ENCODE measurements at regions not wholly inside any gene's neighbourhood (a gene's known extent, or its start where the extent isn't known, plus 50 kb on each side); places are given as distances from the start of the nearest gene placed in this dataset.

DNA sequence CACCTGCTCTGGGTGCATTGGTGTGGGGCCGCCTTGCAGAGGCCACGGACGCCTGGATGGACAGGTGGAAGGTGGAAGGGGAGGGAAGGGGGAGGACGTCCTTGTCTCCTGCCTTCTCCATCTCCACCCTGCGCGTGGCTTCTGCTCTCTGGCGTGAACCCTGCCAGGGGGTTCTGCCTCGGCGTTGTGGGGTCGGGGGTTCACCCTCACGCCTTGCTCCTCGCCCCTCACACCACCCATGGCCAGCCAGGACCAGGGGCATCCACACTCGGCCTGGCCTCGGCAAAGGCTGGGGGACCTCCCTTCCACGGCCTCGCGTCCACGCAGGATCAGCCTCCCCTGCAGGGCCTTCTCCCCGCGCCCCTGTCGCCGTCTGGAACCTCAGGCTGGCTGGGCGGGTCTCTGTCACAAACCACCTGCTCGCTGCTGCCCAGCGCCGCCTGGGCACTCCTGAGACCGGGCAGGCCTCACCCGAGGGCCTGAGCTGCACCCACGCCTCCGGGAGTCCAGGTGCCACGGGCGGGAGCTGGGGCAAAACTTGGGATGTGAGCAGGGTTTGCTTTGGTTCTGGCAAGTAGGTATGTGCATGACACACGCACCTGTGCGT is 655.9 kb downstream of the GALR1 start:
- H3K27ac ChIP-seq (ENCODE audit: low read length) = no peak overlapping the region
- H3K4me1 ChIP-seq (ENCODE audit: control insufficient read depth, insufficient read depth, low read length) = peaks cover under 1% of the 10 kb centered on the region

DNA sequence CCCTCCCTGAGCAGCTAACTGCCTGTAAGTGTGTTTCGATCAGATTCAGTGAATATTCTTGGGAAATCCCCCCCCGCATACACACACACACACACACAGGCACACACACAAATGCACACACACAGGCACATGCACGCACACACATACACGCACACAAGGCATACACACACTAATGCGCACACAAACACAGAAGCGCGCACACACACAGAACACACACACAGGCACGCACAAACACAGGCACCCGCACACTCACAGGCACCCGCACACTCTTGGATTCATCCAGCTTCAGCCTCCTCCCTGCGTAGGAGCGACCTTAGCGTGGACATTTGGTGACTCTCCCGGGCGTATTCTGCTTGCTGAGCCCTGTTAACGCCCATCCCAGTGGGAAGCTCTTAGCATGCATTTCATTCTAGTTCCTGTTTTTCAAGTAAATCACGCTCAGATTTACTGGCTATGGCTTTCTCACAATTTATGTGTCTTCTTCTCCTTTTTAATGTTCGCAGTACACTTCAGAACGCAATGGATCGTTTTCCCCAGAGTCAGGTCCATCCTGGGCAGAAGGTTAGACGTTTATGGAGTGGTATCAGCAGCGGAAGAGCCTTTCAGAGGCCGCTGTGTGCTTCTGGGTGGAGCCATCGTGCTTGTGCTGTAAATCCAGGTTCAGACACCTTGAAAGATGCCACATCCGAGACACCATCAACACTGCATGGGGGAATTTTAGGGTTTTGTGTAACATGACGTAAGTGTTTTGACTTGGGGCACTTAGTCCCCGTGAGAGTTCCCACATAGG is 656.6 kb downstream of the GALR1 start:
- Histone ChIP-seq H3K27ac (ENCODE audit: low read length) (no peak overlapping the region), H3K4me1 (ENCODE audit: control insufficient read depth, insufficient read depth, low read length) (no peaks in the 10 kb centered on the region), H3K9ac (ENCODE audit: low read length in 2 of 2) (no peak overlapping the region), H3K36me3 (ENCODE audit: control insufficient read depth in 2 of 2, insufficient read depth in 2 of 2, low read length in 2 of 2) (no peaks in the 10 kb centered on the region), H3K27me3 (ENCODE audit: control insufficient read depth in 1 of 2, insufficient read depth in 2 of 2, low read length in 2 of 2) (peaks cover 4 to 5% of the 10 kb centered on the region in 2 donors), H3K4me3 (ENCODE audit: low read length in 2 of 2) (no peak overlapping the region), H3K9me3 (ENCODE audit: control insufficient read depth in 2 of 2, low read length in 2 of 2) (no peaks in the 10 kb centered on the region)

More for the DNA sequence above, 655.9 kb downstream of the GALR1 start:
- peaks cover 0 to 4% of the 10 kb centered on the region in 2 donors for H3K27me3 ChIP-seq (ENCODE audit: control insufficient read depth in 1 of 2, insufficient read depth in 2 of 2, low read length in 2 of 2)
- H3K9me3 ChIP-seq (ENCODE audit: control insufficient read depth in 2 of 2, low read length in 2 of 2) = no peaks in the 10 kb centered on the region
- H3K4me3 ChIP-seq (ENCODE audit: low read length in 2 of 2) = no peak overlapping the region
- no peaks in the 10 kb centered on the region for H3K36me3 ChIP-seq (ENCODE audit: control insufficient read depth in 2 of 2, insufficient read depth in 2 of 2, low read length in 2 of 2)
- no peak overlapping the region for H3K9ac ChIP-seq (ENCODE audit: low read length in 2 of 2)

DNA sequence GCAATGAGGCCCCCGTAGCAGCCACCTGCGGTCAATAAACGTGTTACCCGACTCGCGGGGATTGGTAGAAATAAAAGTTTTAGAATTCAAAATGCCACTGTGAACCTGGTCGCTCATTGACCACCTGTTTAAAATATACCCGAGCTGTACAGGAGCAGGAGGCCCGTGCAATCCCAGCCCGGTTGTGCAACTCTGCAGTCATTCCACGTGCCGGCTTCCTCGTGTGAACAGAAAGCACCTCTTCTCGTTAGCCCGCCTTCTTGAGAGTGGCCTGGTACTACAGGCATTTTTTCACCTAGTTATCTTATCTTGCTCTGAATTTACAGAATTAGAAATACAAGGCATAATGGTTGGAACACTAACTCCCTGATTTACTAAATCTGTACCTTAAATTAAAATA is 660.7 kb downstream of the GALR1 start:
- Histone ChIP-seq H3K27me3 (ENCODE audit: control insufficient read depth in 1 of 2, insufficient read depth in 2 of 2, low read length in 2 of 2) (peaks cover 6 to 9% of the 10 kb centered on the region in 2 donors), H3K4me3 (ENCODE audit: low read length in 2 of 2) (no peak overlapping the region), H3K36me3 (ENCODE audit: control insufficient read depth in 2 of 2, insufficient read depth in 2 of 2, low read length in 2 of 2) (no peaks in the 10 kb centered on the region), H3K9me3 (ENCODE audit: control insufficient read depth in 2 of 2, low read length in 2 of 2) (no peaks in the 10 kb centered on the region), H3K9ac (ENCODE audit: low read length in 2 of 2) (no peak overlapping the region), H3K4me1 (ENCODE audit: control insufficient read depth, insufficient read depth, low read length) (no peaks in the 10 kb centered on the region), H3K27ac (ENCODE audit: low read length) (no peak overlapping the region)

DNA sequence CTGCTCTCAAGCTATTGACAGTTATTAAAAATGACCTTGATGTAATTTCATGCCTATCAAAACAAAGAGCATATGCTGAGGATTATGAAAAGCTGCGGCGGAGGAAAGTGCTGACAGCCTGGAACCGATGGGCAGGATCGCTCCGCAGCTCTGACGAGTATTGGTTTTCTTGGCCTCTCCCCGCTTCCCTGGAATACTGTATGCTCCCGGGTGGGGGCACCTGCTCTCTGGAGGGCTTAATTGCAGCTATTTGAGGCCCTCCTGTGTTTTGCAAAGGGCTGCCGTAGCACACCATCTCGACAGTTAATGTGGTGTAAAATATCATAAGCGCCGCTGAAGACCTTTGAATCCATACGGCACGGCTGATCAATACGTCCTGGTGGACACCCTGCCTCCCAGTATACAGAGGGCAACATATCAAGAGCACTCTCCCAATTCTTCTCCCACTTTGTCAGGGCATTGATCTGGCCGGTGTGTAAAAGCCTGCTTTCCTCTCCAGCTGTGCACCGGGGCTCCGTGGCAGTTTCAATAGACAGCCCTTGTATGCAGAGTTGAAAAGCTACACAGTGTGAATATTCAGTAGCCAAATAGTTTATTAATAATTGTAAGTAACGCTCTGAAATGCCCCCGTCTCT is 662.4 kb downstream of the GALR1 start:
- Histone ChIP-seq H3K9ac (ENCODE audit: low read length in 2 of 2) (no peak overlapping the region), H3K36me3 (ENCODE audit: control insufficient read depth in 2 of 2, insufficient read depth in 2 of 2, low read length in 2 of 2) (no peaks in the 10 kb centered on the region), H3K27ac (ENCODE audit: low read length) (no peak overlapping the region), H3K4me1 (ENCODE audit: control insufficient read depth, insufficient read depth, low read length) (no peaks in the 10 kb centered on the region), H3K9me3 (ENCODE audit: control insufficient read depth in 2 of 2, low read length in 2 of 2) (no peaks in the 10 kb centered on the region), H3K27me3 (ENCODE audit: control insufficient read depth in 1 of 2, insufficient read depth in 2 of 2, low read length in 2 of 2) (peaks cover 6% of the 10 kb centered on the region in 2 donors), H3K4me3 (ENCODE audit: low read length in 2 of 2) (no peak overlapping the region)

DNA sequence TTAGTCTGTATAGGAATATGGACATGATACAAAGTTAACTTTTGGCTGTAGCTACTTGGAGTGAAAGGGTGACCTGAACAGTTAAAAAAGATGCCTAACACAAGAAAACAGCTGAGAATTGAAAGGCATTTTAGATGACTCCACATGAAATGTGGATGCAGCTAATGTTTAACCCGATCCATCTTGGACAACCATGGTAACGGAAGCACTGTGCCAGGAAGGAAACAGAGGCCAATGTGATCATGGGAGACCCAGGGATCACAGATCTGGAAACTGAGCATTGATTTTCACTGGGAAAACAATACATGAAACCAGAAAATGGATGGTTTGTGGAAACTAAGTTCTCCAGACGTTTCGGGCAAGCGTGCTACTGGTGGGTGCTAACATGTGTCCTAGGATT is 669.1 kb downstream of the GALR1 start:
- H3K9me3 ChIP-seq (ENCODE audit: control insufficient read depth in 2 of 2, low read length in 2 of 2) = no peaks in the 10 kb centered on the region
- no peaks in the 10 kb centered on the region for H3K4me1 ChIP-seq (ENCODE audit: control insufficient read depth, insufficient read depth, low read length)
- no peaks in the 10 kb centered on the region for H3K36me3 ChIP-seq (ENCODE audit: control insufficient read depth in 2 of 2, insufficient read depth in 2 of 2, low read length in 2 of 2)
- H3K27me3 ChIP-seq (ENCODE audit: control insufficient read depth in 1 of 2, insufficient read depth in 2 of 2, low read length in 2 of 2) = peaks cover 0 to 2% of the 10 kb centered on the region in 2 donors
- H3K27ac ChIP-seq (ENCODE audit: low read length) = no peak overlapping the region
- no peak overlapping the region for H3K4me3 ChIP-seq (ENCODE audit: low read length in 2 of 2)
- no peak overlapping the region for H3K9ac ChIP-seq (ENCODE audit: low read length in 2 of 2)

DNA sequence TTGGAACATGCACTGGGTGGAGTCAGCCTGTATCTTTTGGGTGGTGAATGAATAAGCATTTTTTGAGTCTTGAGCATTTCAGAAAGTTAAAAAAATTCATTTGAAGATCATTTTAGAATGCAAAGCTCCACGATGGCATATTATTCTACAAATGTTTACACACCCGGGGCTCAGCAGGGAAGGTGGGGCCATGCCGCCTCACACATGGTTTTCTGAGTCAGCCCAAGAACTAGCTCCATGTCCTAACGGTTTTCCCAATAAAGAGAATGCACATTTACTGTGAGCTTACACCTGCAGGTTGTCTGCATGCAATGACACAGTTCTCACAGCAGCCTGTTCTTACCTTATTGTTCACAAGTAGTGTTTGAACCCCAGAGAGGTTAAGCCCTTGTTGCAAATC is 670.3 kb downstream of the GALR1 start:
- no peaks in the 10 kb centered on the region for H3K36me3 ChIP-seq (ENCODE audit: control insufficient read depth in 2 of 2, insufficient read depth in 2 of 2, low read length in 2 of 2)
- H3K9ac ChIP-seq (ENCODE audit: low read length in 2 of 2) = no peak overlapping the region
- no peak overlapping the region for H3K4me3 ChIP-seq (ENCODE audit: low read length in 2 of 2)
- H3K4me1 ChIP-seq (ENCODE audit: control insufficient read depth, insufficient read depth, low read length) = no peaks in the 10 kb centered on the region
- no peak overlapping the region for H3K27ac ChIP-seq (ENCODE audit: low read length)
- peaks cover 0 to under 1% of the 10 kb centered on the region in 2 donors for H3K27me3 ChIP-seq (ENCODE audit: control insufficient read depth in 1 of 2, insufficient read depth in 2 of 2, low read length in 2 of 2)
- no peaks in the 10 kb centered on the region for H3K9me3 ChIP-seq (ENCODE audit: control insufficient read depth in 2 of 2, low read length in 2 of 2)

DNA sequence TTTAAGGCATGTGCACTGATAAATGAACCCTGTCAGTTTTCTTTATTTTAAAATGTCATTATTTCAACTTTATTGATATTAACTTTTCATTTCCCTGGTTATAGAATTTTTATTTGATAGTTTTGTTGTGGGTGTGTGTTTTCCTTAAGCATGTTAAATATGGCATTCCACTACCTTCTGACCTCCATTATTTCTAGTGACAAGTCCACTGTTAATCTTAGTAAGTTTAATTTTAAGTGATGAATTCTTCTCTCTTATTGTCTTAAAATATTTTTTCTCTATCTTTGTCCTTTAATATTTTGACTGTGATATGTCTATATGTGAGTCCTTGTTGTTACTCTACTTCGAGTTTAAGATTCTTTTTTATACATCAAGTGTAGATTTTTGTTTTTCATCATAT is 685.7 kb downstream of the GALR1 start:
- H3K4me3 ChIP-seq (ENCODE audit: low read length in 2 of 2) = no peak overlapping the region
- peaks cover 0 to 3% of the 10 kb centered on the region in 2 donors for H3K9me3 ChIP-seq (ENCODE audit: control insufficient read depth in 2 of 2, low read length in 2 of 2)
- H3K36me3 ChIP-seq (ENCODE audit: control insufficient read depth in 2 of 2, insufficient read depth in 2 of 2, low read length in 2 of 2) = no peaks in the 10 kb centered on the region
- no peak overlapping the region for H3K9ac ChIP-seq (ENCODE audit: low read length in 2 of 2)
- H3K27ac ChIP-seq (ENCODE audit: low read length) = no peak overlapping the region
- H3K4me1 ChIP-seq (ENCODE audit: control insufficient read depth, insufficient read depth, low read length) = no peaks in the 10 kb centered on the region
- no peaks in the 10 kb centered on the region for H3K27me3 ChIP-seq (ENCODE audit: control insufficient read depth in 1 of 2, insufficient read depth in 2 of 2, low read length in 2 of 2)

DNA sequence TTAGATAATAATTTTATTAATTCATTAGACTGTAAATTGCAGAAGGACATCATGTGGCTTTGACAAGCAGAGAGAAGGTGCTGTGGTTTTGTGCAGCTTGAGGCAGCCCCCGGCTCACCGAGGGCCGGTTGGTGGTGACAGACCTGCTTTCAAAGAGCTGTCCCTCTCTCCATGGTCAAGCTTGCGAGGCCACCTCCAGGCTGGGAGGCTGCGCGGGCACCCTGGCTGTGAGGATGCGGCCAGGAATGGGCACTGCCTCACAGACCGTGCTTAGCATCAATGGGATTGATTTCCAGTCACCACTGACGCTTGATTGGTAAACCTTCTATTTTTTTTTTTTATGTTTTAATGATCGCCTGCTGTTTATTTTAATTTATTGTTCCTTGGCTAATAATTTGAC is 690.9 kb downstream of the GALR1 start:
- Histone ChIP-seq H3K36me3 (ENCODE audit: control insufficient read depth in 2 of 2, insufficient read depth in 2 of 2, low read length in 2 of 2) (no peaks in the 10 kb centered on the region), H3K4me1 (ENCODE audit: control insufficient read depth, insufficient read depth, low read length) (no peaks in the 10 kb centered on the region), H3K9me3 (ENCODE audit: control insufficient read depth in 2 of 2, low read length in 2 of 2) (peaks cover 0 to 3% of the 10 kb centered on the region in 2 donors), H3K27me3 (ENCODE audit: control insufficient read depth in 1 of 2, insufficient read depth in 2 of 2, low read length in 2 of 2) (no peaks in the 10 kb centered on the region), H3K4me3 (ENCODE audit: low read length in 2 of 2) (no peak overlapping the region), H3K27ac (ENCODE audit: low read length) (no peak overlapping the region), H3K9ac (ENCODE audit: low read length in 2 of 2) (no peak overlapping the region)

DNA sequence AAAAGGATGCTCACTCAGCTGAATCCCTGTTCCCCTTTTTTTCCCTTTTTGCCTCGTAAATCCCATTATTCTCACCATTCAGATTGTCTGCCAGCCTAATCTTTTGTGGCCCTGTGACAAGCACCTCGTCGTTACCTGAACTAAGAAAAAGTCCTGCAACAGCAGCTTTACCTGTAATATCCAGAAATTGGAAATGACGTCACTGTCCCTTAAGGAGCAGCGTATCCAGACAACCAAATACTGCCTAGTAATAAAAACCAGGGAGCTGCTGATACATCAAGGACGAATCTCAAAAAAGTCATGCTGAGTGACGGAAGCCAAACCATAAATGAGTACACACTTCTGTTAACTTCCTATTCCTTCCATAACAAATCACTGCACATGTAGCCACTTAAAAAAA is 694.9 kb downstream of the GALR1 start:
- H3K36me3 ChIP-seq (ENCODE audit: control insufficient read depth in 2 of 2, insufficient read depth in 2 of 2, low read length in 2 of 2) = no peaks in the 10 kb centered on the region
- H3K4me3 ChIP-seq (ENCODE audit: low read length in 2 of 2) = no peak overlapping the region
- no peak overlapping the region for H3K9ac ChIP-seq (ENCODE audit: low read length in 2 of 2)
- H3K9me3 ChIP-seq (ENCODE audit: control insufficient read depth in 2 of 2, low read length in 2 of 2) = no peaks in the 10 kb centered on the region
- no peak overlapping the region for H3K27ac ChIP-seq (ENCODE audit: low read length)
- H3K27me3 ChIP-seq (ENCODE audit: control insufficient read depth in 1 of 2, insufficient read depth in 2 of 2, low read length in 2 of 2) = peaks cover 0 to 2% of the 10 kb centered on the region in 2 donors
- no peaks in the 10 kb centered on the region for H3K4me1 ChIP-seq (ENCODE audit: control insufficient read depth, insufficient read depth, low read length)

DNA sequence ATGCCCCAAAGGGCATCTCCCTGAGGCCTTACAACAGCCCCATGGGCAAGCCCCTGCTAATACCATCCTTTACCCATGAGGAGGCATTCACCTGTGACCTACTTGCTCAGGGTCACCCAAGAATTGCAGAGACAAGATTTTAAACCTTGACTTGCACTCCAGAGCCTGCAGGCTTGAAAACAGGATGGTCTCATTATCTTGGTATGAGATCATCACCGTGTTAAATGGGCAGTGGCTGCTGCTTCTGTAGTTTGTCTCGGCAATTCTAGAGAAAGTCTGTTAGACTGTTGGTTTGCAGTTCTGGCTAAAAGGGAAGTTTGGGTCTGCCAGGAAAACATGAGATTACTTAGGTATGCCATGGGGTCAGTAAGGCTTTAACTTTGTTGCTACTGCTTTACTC is 698.9 kb downstream of the GALR1 start:
- no peak overlapping the region for H3K27ac ChIP-seq (ENCODE audit: low read length)
- no peaks in the 10 kb centered on the region for H3K36me3 ChIP-seq (ENCODE audit: control insufficient read depth in 2 of 2, insufficient read depth in 2 of 2, low read length in 2 of 2)
- H3K9me3 ChIP-seq (ENCODE audit: control insufficient read depth in 2 of 2, low read length in 2 of 2) = no peaks in the 10 kb centered on the region
- peaks cover 0 to 2% of the 10 kb centered on the region in 2 donors for H3K27me3 ChIP-seq (ENCODE audit: control insufficient read depth in 1 of 2, insufficient read depth in 2 of 2, low read length in 2 of 2)
- H3K9ac ChIP-seq (ENCODE audit: low read length in 2 of 2) = no peak overlapping the region
- H3K4me1 ChIP-seq (ENCODE audit: control insufficient read depth, insufficient read depth, low read length) = no peaks in the 10 kb centered on the region
- H3K4me3 ChIP-seq (ENCODE audit: low read length in 2 of 2) = no peak overlapping the region

All from stomach smooth muscle (tissue), 2 donors.